ENCODE measurements at regions not wholly inside any gene's neighbourhood (a gene's known extent, or its start where the extent isn't known, plus 50 kb on each side); places are given as distances from the start of the nearest gene placed in this dataset.
A peak's percentile ranks its signal among the peaks of the same experiment; 100 is the strongest.
"Not testable (repeated sequence)": the region's sequence is repeated elsewhere in the genome, so short reads cannot be mapped to it uniquely, and the experiment has no call there.

DNA sequence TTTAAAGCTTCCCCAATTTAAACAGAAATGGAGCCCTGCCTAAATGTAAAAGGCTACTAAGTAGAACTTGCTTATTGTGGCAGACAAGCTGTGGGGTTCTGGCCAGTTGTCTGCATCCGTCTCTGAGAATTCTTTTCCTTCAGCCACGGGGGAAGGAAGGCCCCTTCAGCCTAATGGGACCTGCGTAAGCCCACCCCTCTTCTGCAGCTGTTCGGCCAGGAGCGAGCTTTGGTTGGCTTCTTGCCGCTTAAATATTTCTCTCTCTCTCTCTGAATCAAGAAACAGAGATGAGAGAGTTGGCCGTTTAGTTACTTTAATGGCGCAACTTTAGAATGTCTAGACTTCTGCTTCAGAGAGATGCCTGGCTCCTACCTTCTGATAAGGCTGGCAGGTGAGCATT lies 151.7 kb upstream of the PROK2 start:
- POLR2A ChIA-PET, result no interaction called here
- CTCF ChIA-PET, result no interaction called here
- no peaks in the 10 kb centered on the region for H3K36me3 Mint-ChIP-seq (ENCODE audit: low read depth)
- no peaks in the 10 kb centered on the region for H3K9me3 Mint-ChIP-seq
- H3K4me1 Mint-ChIP-seq, result no peaks in the 10 kb centered on the region
- no peaks in the 10 kb centered on the region for H3K27me3 Mint-ChIP-seq
- no peak overlapping the region for H3K4me3 Mint-ChIP-seq
- no peak for DNase-seq
- no peak overlapping the region for H3K27ac Mint-ChIP-seq

DNA sequence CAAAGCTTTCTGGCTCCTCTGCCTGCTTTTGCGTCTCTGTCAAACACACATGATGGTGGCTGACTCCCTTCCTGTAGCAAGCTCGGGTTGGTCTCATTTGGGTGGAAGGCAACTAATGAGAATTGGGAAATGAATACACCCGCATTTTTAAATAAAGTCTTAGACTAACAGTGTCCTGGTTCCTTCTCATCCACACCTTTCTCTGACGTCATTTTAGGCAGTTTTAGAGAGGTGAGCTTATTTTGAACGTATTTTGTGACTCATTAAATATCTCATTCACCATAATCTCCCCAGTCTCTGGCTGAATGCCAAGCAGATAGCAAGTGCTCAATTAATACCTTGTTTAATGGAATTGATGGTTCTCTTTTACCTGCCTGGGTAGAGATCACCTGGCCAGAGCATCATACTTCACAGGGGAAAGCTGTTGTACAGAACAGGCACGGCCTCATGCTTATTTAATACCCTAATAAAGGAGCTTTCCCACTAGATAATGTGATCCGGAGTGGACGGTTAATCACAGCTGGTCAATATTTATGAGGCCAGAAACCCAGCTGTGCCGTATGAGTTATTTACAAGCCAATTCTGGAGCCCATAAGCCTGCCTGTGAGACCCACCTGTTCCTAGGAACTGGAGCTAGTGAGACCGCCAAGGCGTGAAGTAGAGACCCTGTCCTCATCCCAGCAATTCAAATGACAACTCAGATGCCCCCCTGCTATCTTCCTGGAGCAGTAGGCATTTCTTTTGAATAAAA lies 149.7 kb upstream of the PROK2 start:
- CTCF ChIA-PET, result no interaction called here
- Mint-ChIP-seq H3K4me3 (no peak overlapping the region), H3K36me3 (ENCODE audit: low read depth) (no peaks in the 10 kb centered on the region), H3K27ac (no peak overlapping the region), H3K27me3 (peaks cover 3% of the 10 kb centered on the region), H3K4me1 (no peaks in the 10 kb centered on the region), H3K9me3 (no peaks in the 10 kb centered on the region)
- POLR2A ChIA-PET, result no interaction called here
- no peak for DNase-seq

DNA sequence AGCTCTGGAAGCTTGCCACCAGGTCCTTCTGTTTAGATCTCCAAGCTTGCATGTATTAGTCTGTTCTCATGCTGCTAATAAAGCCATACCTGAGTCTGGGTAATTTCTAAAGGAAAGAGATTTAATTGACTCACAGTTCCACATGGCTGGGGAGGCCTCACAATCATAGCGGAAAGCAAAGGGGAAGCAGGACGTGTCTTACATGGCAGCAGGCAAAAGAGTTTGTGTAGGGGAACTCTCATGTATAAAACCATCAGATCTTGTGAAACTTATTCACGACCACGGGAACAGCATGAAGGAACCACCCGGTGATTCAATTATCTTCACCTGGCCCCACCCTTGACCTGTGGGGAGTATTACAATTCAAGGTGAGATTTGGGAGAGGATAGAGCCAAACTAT lies 147.0 kb upstream of the PROK2 start:
- H3K4me3 Mint-ChIP-seq, result no peak overlapping the region
- CTCF ChIA-PET, result no interaction called here
- H3K27ac Mint-ChIP-seq, result no peak overlapping the region
- no peaks in the 10 kb centered on the region for H3K36me3 Mint-ChIP-seq (ENCODE audit: low read depth)
- no peak for DNase-seq
- H3K4me1 Mint-ChIP-seq, result no peaks in the 10 kb centered on the region
- POLR2A ChIA-PET, result no interaction called here
- peaks cover 3% of the 10 kb centered on the region for H3K27me3 Mint-ChIP-seq
- no peaks in the 10 kb centered on the region for H3K9me3 Mint-ChIP-seq

DNA sequence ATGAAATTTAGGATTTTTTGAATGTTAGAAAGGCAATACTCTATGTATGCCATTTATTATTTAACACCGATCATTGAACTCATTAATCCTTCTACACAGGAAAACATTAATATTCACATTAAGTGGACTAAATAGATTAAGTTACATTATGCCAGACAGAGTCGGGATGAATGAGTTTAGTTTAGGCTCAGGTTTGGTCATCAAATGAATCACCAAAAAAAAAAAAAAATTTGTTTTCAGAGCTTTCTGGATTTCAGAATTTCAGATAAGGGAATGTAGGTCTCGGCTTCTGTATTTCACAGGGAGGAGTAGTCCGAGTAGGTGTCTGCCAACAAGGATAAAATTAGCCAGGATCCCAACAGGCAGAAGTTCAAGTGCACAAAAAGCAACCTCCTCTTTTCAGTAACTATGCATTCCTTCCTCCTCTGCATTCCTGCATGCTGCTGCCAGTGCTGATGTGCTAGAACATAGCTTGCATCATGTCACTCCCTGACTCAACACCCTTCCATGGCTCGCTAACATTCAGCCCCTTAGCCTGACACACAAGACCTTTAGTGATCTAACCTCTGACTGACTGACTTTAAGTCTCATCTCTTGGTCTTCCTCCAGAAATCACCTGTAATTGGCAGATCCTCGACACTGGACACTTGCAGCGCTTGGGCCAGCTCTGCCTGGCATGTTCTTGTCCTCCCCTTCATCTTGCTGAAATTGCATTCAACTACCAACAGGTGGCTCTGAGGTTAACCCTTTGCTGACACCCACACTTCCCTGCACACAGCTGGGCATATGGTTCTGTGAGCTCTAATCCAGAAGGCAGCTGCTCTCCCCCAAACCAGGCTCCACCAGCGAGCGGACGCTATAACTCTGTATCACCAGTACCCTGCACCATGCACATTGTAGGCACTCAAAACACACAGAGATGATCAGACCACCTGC lies 145.4 kb upstream of the PROK2 start:
- ChIA-PET CTCF (interaction anchor here (0.6 to 1.6 kb wide), 5 partner anchors 12 to 892 kb away, joined by 3 to 6 read pairs (median 4); no protein-coding TSS in a partner anchor), POLR2A (no interaction called here)
- peaks cover 3% of the 10 kb centered on the region for H3K27me3 Mint-ChIP-seq
- peak; percentile 16 for DNase-seq
- no peaks in the 10 kb centered on the region for H3K4me1 Mint-ChIP-seq
- H3K9me3 Mint-ChIP-seq, result no peaks in the 10 kb centered on the region
- no peaks in the 10 kb centered on the region for H3K36me3 Mint-ChIP-seq (ENCODE audit: low read depth)
- no peak overlapping the region for H3K27ac Mint-ChIP-seq
- H3K4me3 Mint-ChIP-seq, result no peak overlapping the region

DNA sequence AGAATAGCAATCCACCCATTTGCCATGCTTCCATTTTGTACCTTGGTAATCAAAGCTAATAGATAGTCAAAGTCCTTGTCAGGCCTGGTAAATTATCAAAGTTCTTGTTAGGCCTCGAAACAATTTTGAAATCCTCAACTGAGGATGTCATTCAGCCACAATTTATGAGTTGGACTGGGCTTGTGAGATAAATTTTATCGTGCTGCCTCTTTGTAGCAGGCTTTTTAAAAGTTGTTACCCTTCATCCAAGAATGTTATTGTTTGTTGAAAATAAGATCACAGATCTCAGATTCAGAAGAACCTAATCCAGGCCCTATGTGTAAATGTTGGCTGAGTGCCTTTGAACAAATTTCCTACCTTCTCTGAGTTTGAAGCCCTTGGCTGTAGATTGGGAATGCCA lies 143.3 kb upstream of the PROK2 start:
- no peaks in the 10 kb centered on the region for H3K9me3 Mint-ChIP-seq
- no peaks in the 10 kb centered on the region for H3K4me1 Mint-ChIP-seq
- H3K4me3 Mint-ChIP-seq, result no peak overlapping the region
- ChIA-PET POLR2A (no interaction called here), CTCF (interaction anchor here (0.8 to 1.3 kb wide), 2 partner anchors 217 to 894 kb away, joined by 3 to 4 read pairs; no protein-coding TSS in a partner anchor)
- no peak for DNase-seq
- peaks cover 3% of the 10 kb centered on the region for H3K27me3 Mint-ChIP-seq
- no peaks in the 10 kb centered on the region for H3K36me3 Mint-ChIP-seq (ENCODE audit: low read depth)
- H3K27ac Mint-ChIP-seq, result no peak overlapping the region

DNA sequence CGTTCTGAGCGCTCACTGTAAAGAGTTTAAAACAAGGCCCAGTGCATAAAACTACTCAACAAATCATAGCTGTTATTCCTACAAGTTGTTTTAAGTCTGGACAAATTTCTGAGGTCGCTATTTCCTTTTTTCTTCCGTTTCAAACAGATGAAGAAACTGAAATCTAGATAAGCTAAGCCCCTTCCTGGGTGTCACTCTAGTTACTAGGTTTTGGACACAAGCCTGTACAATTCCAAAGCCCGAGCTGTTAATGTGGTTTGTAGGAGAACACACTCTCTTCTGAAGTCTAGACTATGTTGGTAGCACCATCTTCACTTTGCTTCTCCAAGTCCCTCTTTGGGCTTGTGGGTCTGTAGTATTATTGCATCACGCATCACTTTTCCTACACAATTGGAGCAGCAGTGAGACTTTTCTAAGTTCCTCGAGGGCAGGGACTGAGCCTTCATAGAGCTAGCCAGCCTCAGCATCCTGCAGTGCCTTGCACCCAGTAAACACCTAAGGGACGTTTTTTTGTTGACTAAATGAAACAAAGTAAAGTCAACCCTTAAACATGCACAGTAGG lies 142.6 kb upstream of the PROK2 start:
- no peak overlapping the region for H3K4me3 Mint-ChIP-seq
- H3K27me3 Mint-ChIP-seq, result peaks cover 3% of the 10 kb centered on the region
- H3K27ac Mint-ChIP-seq, result no peak overlapping the region
- no peaks in the 10 kb centered on the region for H3K9me3 Mint-ChIP-seq
- DNase-seq, result no peak
- POLR2A ChIA-PET, result no interaction called here
- CTCF ChIA-PET, result interaction anchor here (0.8 to 1.3 kb wide), 2 partner anchors 216 to 895 kb away, joined by 3 to 4 read pairs; no protein-coding TSS in a partner anchor
- no peaks in the 10 kb centered on the region for H3K4me1 Mint-ChIP-seq
- no peaks in the 10 kb centered on the region for H3K36me3 Mint-ChIP-seq (ENCODE audit: low read depth)

DNA sequence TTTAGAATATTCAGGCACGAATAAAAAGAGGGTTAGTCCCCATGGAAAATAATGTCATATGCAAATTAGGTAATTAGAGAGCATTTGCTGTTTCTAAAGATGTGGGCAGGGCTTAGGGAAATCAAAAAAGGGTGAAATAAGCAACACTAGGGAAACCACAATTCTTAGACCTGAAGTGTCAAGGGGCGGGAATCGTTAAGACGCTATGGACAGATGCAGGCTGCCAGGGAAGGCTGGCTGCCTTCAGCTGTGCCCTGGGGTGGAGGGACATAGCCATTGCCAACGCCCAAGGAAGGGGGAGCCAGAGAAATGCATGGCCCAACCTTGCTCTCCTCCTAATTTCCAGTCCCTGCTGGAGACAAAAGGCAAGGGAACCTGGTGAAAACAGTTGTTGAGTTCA lies 141.7 kb upstream of the PROK2 start:
- no peak overlapping the region for H3K27ac Mint-ChIP-seq
- no peak overlapping the region for H3K4me3 Mint-ChIP-seq
- POLR2A ChIA-PET, result no interaction called here
- no peak for DNase-seq
- H3K9me3 Mint-ChIP-seq, result no peaks in the 10 kb centered on the region
- H3K4me1 Mint-ChIP-seq, result no peaks in the 10 kb centered on the region
- H3K27me3 Mint-ChIP-seq, result peaks cover 3% of the 10 kb centered on the region
- H3K36me3 Mint-ChIP-seq (ENCODE audit: low read depth), result no peaks in the 10 kb centered on the region
- CTCF ChIA-PET, result interaction anchor here (1.2 kb wide), 1 partner anchor 896 kb away, joined by 10 read pairs; no protein-coding TSS in a partner anchor

DNA sequence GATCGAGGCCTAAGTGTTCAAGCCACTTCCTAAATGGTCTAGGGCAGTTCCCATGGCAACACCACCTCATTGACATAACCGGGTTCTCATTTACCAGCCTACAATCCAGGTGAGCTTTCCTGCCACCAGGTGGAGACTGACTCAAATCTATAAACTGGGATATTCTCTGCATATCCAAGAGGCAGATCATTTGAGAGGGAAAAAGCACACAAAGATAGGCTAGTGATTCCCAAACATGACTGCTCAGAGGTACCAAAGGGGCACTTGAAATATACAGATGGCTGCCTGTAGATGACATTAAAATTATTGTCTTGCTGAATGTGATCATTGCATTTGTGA lies 141.3 kb upstream of the PROK2 start:
- no peak overlapping the region for H3K27ac Mint-ChIP-seq
- no peak overlapping the region for H3K4me3 Mint-ChIP-seq
- ChIA-PET POLR2A (no interaction called here), CTCF (interaction anchor here (1.2 kb wide), 1 partner anchor 896 kb away, joined by 10 read pairs; no protein-coding TSS in a partner anchor)
- no peaks in the 10 kb centered on the region for H3K4me1 Mint-ChIP-seq
- H3K36me3 Mint-ChIP-seq (ENCODE audit: low read depth), result no peaks in the 10 kb centered on the region
- H3K27me3 Mint-ChIP-seq, result peaks cover 3% of the 10 kb centered on the region
- no peaks in the 10 kb centered on the region for H3K9me3 Mint-ChIP-seq
- no peak for DNase-seq

DNA sequence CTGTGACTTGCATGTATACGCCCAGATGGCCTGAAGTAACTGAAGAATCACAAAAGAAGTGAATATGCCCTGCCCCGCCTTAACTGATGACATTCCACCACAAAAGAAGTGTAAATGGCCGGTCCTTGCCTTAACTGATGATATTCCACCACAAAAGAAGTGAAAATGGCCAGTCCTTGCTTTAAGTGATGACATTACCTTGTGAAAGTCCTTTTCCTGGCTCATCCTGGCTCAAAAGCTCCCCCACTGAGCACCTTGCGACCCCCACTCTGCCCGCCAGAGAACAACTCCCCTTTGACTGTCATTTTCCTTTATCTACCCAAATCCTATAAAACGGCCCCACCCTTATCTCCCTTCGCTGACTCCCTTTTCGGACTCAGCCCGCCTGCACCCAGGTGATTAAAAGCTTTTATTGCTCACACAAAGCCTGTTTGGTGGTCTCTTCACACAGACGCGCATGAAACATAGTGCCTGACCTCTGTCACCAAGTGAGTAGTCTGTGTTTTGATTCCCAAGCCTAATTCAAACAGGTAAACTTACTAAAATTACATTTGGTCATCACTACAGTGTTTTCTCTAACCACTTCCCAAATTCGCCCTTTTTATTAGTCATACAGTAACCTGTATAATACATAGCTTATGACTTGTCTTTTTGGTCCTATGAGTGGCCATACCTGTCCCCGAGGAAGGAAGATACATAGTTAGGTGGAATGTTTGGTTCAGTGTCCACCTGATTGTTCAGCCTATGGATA lies 140.7 kb upstream of the PROK2 start:
- DNase-seq; H3K4me1 Mint-ChIP-seq; H3K9me3 Mint-ChIP-seq; H3K36me3 Mint-ChIP-seq (ENCODE audit: low read depth); H3K4me3 Mint-ChIP-seq; POLR2A ChIA-PET; H3K27me3 Mint-ChIP-seq; H3K27ac Mint-ChIP-seq: not testable (repeated sequence)
- CTCF ChIA-PET, result interaction anchor here (1.2 kb wide), 1 partner anchor 897 kb away, joined by 10 read pairs; no protein-coding TSS in a partner anchor

DNA sequence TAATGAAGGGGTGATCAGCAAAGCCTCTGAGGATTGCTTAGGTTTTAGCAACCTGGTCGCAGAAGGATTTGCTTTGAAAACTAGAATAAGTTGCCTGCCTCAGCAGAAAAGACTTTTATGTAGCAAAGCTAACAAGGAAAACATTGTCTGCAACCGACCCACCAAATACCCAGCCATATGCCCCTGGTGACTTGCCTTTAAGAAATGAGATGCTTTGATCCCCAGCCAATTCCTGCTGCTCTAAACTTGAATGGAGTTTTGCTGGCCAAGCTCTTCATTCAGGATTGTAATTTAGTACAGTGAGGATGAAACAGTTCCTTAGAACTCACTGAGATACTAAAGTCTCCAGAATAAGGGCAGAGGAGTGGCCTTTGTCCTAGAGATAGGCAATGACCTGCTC lies 139.8 kb upstream of the PROK2 start:
- ChIA-PET POLR2A (no interaction called here), CTCF (no interaction called here)
- Mint-ChIP-seq H3K27me3 (peaks cover 4% of the 10 kb centered on the region), H3K27ac (no peak overlapping the region), H3K4me1 (no peaks in the 10 kb centered on the region), H3K36me3 (ENCODE audit: low read depth) (no peaks in the 10 kb centered on the region), H3K4me3 (no peak overlapping the region), H3K9me3 (no peaks in the 10 kb centered on the region)
- DNase-seq, result no peak

DNA sequence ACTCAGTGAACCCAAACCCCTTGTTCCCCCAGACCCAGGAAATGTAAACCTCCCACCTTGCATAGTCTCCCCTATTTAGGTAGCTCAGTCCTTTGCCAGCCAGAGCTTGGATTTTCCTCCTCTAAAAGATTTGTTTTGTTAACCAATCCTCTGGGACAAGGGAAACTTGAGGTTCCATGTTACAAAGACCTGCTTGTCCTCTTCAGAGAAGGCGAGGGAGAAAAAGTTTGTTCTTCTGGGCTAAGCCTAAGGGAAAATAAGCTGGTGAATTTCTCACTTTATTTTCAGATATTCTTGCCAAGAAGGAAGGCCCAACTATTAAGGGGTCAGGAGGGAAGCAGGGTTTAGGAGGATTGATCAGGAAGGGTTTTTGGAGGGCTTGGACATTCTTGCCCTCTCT lies 136.1 kb upstream of the PROK2 start:
- no peak overlapping the region for H3K27ac Mint-ChIP-seq
- peaks cover 8% of the 10 kb centered on the region for H3K27me3 Mint-ChIP-seq
- no peak overlapping the region for H3K4me3 Mint-ChIP-seq
- H3K36me3 Mint-ChIP-seq (ENCODE audit: low read depth), result no peaks in the 10 kb centered on the region
- POLR2A ChIA-PET, result no interaction called here
- no peaks in the 10 kb centered on the region for H3K9me3 Mint-ChIP-seq
- no peaks in the 10 kb centered on the region for H3K4me1 Mint-ChIP-seq
- DNase-seq, result no peak
- CTCF ChIA-PET, result no interaction called here

DNA sequence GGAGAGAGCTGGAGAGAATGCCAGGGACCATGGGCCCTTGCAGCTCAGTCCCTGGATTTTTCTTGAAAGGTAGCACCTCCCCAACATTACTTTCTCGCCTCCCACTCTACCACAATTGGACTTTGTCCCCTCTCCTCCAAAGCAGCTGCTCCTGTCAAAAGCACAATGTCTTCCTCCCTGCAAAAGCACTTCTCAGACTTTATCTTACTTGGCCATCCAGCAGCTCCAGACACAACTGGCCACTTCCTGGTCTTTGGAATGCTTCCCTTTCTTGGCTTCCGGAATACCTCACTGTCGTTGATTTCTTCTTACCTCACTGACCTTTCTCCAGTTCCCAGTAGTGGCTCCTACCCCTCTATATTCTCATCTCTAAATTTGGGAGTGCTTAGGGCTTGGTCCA lies 134.6 kb upstream of the PROK2 start:
- peaks cover 8% of the 10 kb centered on the region for H3K27me3 Mint-ChIP-seq
- no peak for DNase-seq
- no peaks in the 10 kb centered on the region for H3K4me1 Mint-ChIP-seq
- H3K4me3 Mint-ChIP-seq, result no peak overlapping the region
- H3K27ac Mint-ChIP-seq, result no peak overlapping the region
- ChIA-PET POLR2A (no interaction called here), CTCF (no interaction called here)
- no peaks in the 10 kb centered on the region for H3K9me3 Mint-ChIP-seq
- no peaks in the 10 kb centered on the region for H3K36me3 Mint-ChIP-seq (ENCODE audit: low read depth)

DNA sequence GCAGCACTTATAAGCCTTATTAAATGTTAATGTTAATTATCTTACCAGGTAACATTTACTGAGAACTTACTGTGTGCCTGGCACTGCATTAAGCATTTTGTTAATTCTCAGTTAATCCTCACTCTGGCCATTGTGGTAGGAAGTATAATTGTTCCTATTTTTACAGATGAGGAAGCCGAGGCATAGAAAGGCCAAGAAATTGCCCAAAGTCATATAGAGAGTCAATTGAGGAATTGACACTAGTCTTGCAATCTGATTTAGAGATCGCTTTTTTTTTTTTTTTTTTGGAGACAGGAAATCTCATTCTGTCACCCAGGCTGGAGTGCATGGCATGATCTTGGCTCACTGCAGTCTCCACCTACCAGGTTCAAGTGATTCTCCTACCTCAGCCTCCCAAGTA lies 132.6 kb upstream of the PROK2 start:
- no peaks in the 10 kb centered on the region for H3K36me3 Mint-ChIP-seq (ENCODE audit: low read depth)
- no peaks in the 10 kb centered on the region for H3K9me3 Mint-ChIP-seq
- no peak for DNase-seq
- H3K4me3 Mint-ChIP-seq, result no peak overlapping the region
- H3K4me1 Mint-ChIP-seq, result no peaks in the 10 kb centered on the region
- H3K27ac Mint-ChIP-seq, result no peak overlapping the region
- CTCF ChIA-PET, result no interaction called here
- POLR2A ChIA-PET, result no interaction called here
- H3K27me3 Mint-ChIP-seq, result peaks cover 8% of the 10 kb centered on the region
